Gastrocnemius medialis (tissue), 4 donors: ENCODE measurements at regions not wholly inside any gene's neighbourhood (a gene's known extent, or its start where the extent isn't known, plus 50 kb on each side); places are given as distances from the start of the nearest gene placed in this dataset.

Source experiments
- CTCF ChIP-seq, 5 experiments: fragments of 450-650 bp in 3 of 5; fragments of 200-600 bp in 2 of 5; sonication (generic) in 2 of 5; IDR thresholded peaks in 4 of 5; conservative IDR thresholded peaks in 1 of 5; 1 replicate in 4 of 5; 2 replicates in 1 of 5; pipeline ENCODE4 v1.5.1; 2016 to 2019; ENCODE audit warnings: antibody characterized with exemption in 5 of 5, mild to moderate bottlenecking in 3 of 5, moderate library complexity in 3 of 5
- POLR2A ChIP-seq, 2 donors: fragments of 450-650 bp; IDR thresholded peaks; one replicate each; pipeline ENCODE4 v1.6.1; 2017; ENCODE audit warnings: antibody characterized with exemption in 2 of 2, mild to moderate bottlenecking in 2 of 2, moderate library complexity in 2 of 2

- no peak for TF ChIP-seq CTCF (IDR thresholded peaks at IDR 0.05 in 4 of 5, conservative IDR thresholded peaks at IDR 0.05 in 1 of 5)
- no peak for TF ChIP-seq POLR2A (IDR thresholded peaks at IDR 0.05)
Measured at GRCh38 chr20:43853174-43853803, 61.4 kb upstream of the TOX2 start.
